CD14-positive monocyte (primary cell): ENCODE measurements at regions not wholly inside any gene's neighbourhood (a gene's known extent, or its start where the extent isn't known, plus 50 kb on each side); places are given as distances from the start of the nearest gene placed in this dataset.

Source experiments
- DNase-seq, 3 donors: peaks; one replicate each; pipeline ENCODE4 v3.0.0-alpha.2; 2011 to 2022
- H2AFZ ChIP-seq: 2 replicates; pipeline ENCODE4 v1.6.0; 2012; ENCODE audit warnings: mild to moderate bottlenecking, low read depth, low read length, inconsistent platforms; ENCODE audit not compliant: insufficient read depth, poor library complexity, severe bottlenecking
- H3K27ac ChIP-seq, 2 donors: 1 replicate in 1 of 2; 2 replicates in 1 of 2; pipeline ENCODE4 v1.5.1; 2012 to 2013; ENCODE audit warnings: low read length in 2 of 2, control low read depth in 1 of 2, inconsistent platforms in 1 of 2, low read depth in 1 of 2, mild to moderate bottlenecking in 1 of 2
- H3K27me3 ChIP-seq, 2 donors: one replicate each; pipeline versions ENCODE4 v1.6.0 to v1.6.1; 2011 to 2013; ENCODE audit warnings: low read length in 2 of 2; ENCODE audit not compliant: control insufficient read depth in 2 of 2, insufficient read depth in 2 of 2
- H3K36me3 ChIP-seq, 2 donors: replicated peaks in 1 of 2; 1 replicate in 1 of 2; 2 replicates in 1 of 2; pipeline versions ENCODE4 v1.5.1 to v1.6.1; 2012 to 2013; ENCODE audit warnings: low read length in 2 of 2, control low read depth in 1 of 2, inconsistent platforms in 1 of 2, mild to moderate bottlenecking in 1 of 2; ENCODE audit not compliant: insufficient read depth in 2 of 2, control insufficient read depth in 1 of 2
- H3K4me1 ChIP-seq, 2 donors: 1 replicate in 1 of 2; 2 replicates in 1 of 2; pipeline versions ENCODE4 v1.5.1 to v1.6.1; 2012 to 2013; ENCODE audit warnings: low read length in 2 of 2, control low read depth in 1 of 2, inconsistent platforms in 1 of 2, mild to moderate bottlenecking in 1 of 2, moderate library complexity in 1 of 2; ENCODE audit not compliant: insufficient read depth in 2 of 2, control insufficient read depth in 1 of 2
- H3K4me2 ChIP-seq: replicated peaks from 2 replicates; pipeline ENCODE3; 2012; ENCODE audit warnings: low read length, moderate library complexity, mild to moderate bottlenecking; ENCODE audit not compliant: poor library complexity, severe bottlenecking; ENCODE audit errors: extremely low read depth
- H3K4me3 ChIP-seq, 3 experiments: fragments of 200-600 bp in 1 of 3; sonication (generic) in 1 of 3; replicated peaks in 1 of 3; 1 replicate in 2 of 3; 2 replicates in 1 of 3; pipeline ENCODE4 v1.5.1; 2011 to 2013; ENCODE audit warnings: low read length in 3 of 3, mild to moderate bottlenecking in 3 of 3, control low read depth in 2 of 3, low read depth in 2 of 3, inconsistent platforms in 1 of 3, moderate library complexity in 1 of 3
- H3K79me2 ChIP-seq: 2 replicates; pipeline ENCODE4 v1.6.0; 2012; ENCODE audit warnings: mild to moderate bottlenecking, control low read depth, inconsistent platforms, low read length, moderate library complexity; ENCODE audit not compliant: insufficient read depth
- H3K9ac ChIP-seq: 2 replicates; pipeline ENCODE4 v1.6.0; 2017; ENCODE audit warnings: low read length, mild to moderate bottlenecking; ENCODE audit not compliant: insufficient read depth, poor library complexity, severe bottlenecking
- H3K9me3 ChIP-seq, 2 donors: replicated peaks in 1 of 2; 1 replicate in 1 of 2; 2 replicates in 1 of 2; pipeline versions ENCODE4 v1.5.1 to v1.6.1; 2012 to 2013; ENCODE audit warnings: low read length in 2 of 2, control low read depth in 1 of 2; ENCODE audit not compliant: control insufficient read depth in 1 of 2, insufficient read depth in 1 of 2
- H4K20me1 ChIP-seq: 2 replicates; pipeline ENCODE4 v1.6.0; 2012; ENCODE audit warnings: mild to moderate bottlenecking, low read length, control low read depth, moderate library complexity; ENCODE audit not compliant: insufficient read depth
- H3K27ac Mint-ChIP-seq, 7 donors: one replicate each; pipeline ENCODE4 v1.8.0; 2020; ENCODE audit warnings: mild to moderate bottlenecking in 7 of 7, mixed read lengths in 7 of 7, moderate library complexity in 6 of 7, inconsistent platforms in 2 of 7
- H3K27me3 Mint-ChIP-seq, 3 donors: one replicate each; pipeline ENCODE4 v1.8.0; 2021 to 2022; ENCODE audit warnings: low read depth in 3 of 3, mild to moderate bottlenecking in 3 of 3, mixed read lengths in 3 of 3, moderate library complexity in 3 of 3, inconsistent platforms in 1 of 3
- H3K36me3 Mint-ChIP-seq, 2 donors: one replicate each; pipeline ENCODE4 v1.8.0; 2020; ENCODE audit warnings: mixed read lengths in 2 of 2, inconsistent platforms in 1 of 2, mild to moderate bottlenecking in 1 of 2
- H3K4me1 Mint-ChIP-seq: one replicate; pipeline ENCODE4 v1.8.0; 2020; ENCODE audit warnings: mild to moderate bottlenecking, mixed read lengths
- H3K4me3 Mint-ChIP-seq, 2 donors: one replicate each; pipeline ENCODE4 v1.8.0; 2020; ENCODE audit warnings: mild to moderate bottlenecking in 2 of 2, mixed read lengths in 2 of 2, moderate library complexity in 1 of 2
- H3K9me3 Mint-ChIP-seq, 7 donors: one replicate each; pipeline ENCODE4 v1.8.0; 2020 to 2022; ENCODE audit warnings: mixed read lengths in 7 of 7, mild to moderate bottlenecking in 6 of 7, moderate library complexity in 6 of 7, inconsistent platforms in 2 of 7
- CTCF ChIP-seq: fragments of 200-600 bp; IDR thresholded peaks from one replicate; pipeline ENCODE4 v1.8.0; 2022; ENCODE audit warnings: antibody characterized with exemption, mild to moderate bottlenecking
- WGBS: methylation state at CpG from one replicate; pipeline ENCODE4 v1.1.5; 2013; ENCODE audit warnings: missing lambda C conversion rate; ENCODE audit not compliant: insufficient coverage; 5-methylcytosine and 5-hydroxymethylcytosine counted together
- intact Hi-C, 2 donors: fragments of 100-400 bp; cut with micrococcal nuclease; formaldehyde crosslinking; loops; one replicate each; pipeline versions ENCODE4 v1.15.0 to v1.15.1; 2023

GRCh38 chr5:126106029-126106428 lies 317.2 kb upstream of the GRAMD2B start:
- Histone ChIP-seq H3K79me2 (no peaks in the 10 kb centered on the region), H3K27ac (no peak overlapping the region), H3K4me3 (no peak overlapping the region), H3K4me2 (no peak overlapping the region), H4K20me1 (no peaks in the 10 kb centered on the region), H2AFZ (no peak overlapping the region), H3K9ac (no peak overlapping the region), H3K27me3 (no peaks in the 10 kb centered on the region), H3K36me3 (no peaks in the 10 kb centered on the region), H3K9me3 (peaks cover 7 to 13% of the 10 kb centered on the region in 2 donors), H3K4me1 (no peaks in the 10 kb centered on the region)
- TF ChIP-seq CTCF, result no peak
- Mint-ChIP-seq H3K27me3 (no peaks in the 10 kb centered on the region), H3K9me3 (peaks cover 0 to 8% (median 2%) of the 10 kb centered on the region in 7 donors), H3K36me3 (no peaks in the 10 kb centered on the region), H3K27ac (no peak overlapping the region), H3K4me3 (no peak overlapping the region), H3K4me1 (no peaks in the 10 kb centered on the region)
- DNase-seq, result no peak
- intact Hi-C loops, result no loop called here
- 94% methylated on average over 3 of the region's 3 CpGs for WGBS

- Histone ChIP-seq H3K4me2 (no peak overlapping the region), H3K9me3 (peaks cover 10 to 11% of the 10 kb centered on the region in 2 donors), H2AFZ (no peak overlapping the region), H3K27me3 (no peaks in the 10 kb centered on the region), H3K9ac (no peak overlapping the region), H3K27ac (no peak overlapping the region), H3K36me3 (no peaks in the 10 kb centered on the region), H3K4me3 (no peak overlapping the region), H3K4me1 (no peaks in the 10 kb centered on the region), H4K20me1 (no peaks in the 10 kb centered on the region), H3K79me2 (no peaks in the 10 kb centered on the region)
- Mint-ChIP-seq H3K4me1 (no peaks in the 10 kb centered on the region), H3K4me3 (no peak overlapping the region), H3K36me3 (no peaks in the 10 kb centered on the region), H3K9me3 (peaks cover 0 to 8% (median 6%) of the 10 kb centered on the region in 7 donors), H3K27ac (no peak overlapping the region), H3K27me3 (peaks cover 0 to 2% (median 0%) of the 10 kb centered on the region in 3 donors)
- no peak for DNase-seq
- WGBS, result no CpG with 5 or more reads among the region's 2 CpGs
- no peak for TF ChIP-seq CTCF
- intact Hi-C loops, result no loop called here
Measured at GRCh38 chr5:126107381-126107780, 315.8 kb upstream of the GRAMD2B start.
